ENCODE measurements at regions not wholly inside any gene's neighbourhood (a gene's known extent, or its start where the extent isn't known, plus 50 kb on each side); places are given as distances from the start of the nearest gene placed in this dataset.

DNA sequence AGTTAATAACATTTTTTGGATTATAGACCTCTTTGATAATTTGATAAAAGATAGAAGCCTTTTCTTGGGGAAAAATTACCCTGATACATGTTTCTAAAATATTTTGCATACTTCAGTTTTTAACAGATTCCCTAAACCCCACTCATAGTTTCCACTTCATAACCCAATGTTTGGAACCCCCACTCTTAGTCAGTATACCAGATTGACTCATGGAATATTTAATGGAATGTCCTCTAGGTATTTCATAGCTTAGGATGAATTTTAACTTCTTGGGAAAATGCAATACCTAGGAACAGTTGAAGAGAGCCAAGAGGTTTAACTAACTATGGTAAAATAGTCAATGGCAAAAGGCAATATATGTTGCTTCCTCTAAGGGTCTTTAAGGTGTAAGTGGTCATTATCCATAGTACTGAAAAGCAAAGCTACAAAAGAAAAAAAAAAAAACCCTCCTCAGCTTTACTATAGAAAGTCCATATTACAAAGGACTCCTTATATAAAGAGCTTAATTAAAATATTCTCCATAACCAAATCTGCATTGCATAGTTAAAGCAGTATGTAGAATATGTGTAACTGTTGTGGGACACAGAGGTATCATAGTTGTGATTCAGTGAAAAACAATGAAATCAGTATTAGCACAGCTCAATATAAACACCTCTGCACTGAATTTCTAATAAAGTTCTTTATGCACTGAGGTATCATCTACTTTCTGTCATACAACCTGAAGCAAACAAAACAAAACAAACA, 159.9 kb downstream of the PCDH7 start:
- no peak for DNase-seq

DNA sequence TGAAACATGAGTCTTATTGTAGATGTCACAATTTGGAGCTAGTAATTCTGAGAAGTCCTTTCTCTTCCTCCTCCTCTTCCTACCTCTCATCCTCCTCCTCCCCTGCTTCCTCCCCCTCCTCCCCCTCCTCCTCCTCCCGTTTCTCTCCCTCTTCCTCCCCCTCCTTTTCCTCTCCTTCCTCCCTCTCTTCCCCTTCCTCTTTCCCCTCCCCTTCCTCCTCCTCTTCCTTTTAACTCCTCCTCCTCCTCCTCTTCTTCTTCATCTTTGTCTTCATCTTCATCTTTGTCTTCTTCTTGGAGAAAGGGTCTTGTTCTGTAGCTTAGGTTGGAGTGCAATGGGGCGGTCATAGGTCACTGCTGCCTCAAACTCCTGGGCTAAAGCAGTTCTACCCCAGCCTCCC, 161.8 kb downstream of the PCDH7 start:
- no peak for DNase-seq

DNA sequence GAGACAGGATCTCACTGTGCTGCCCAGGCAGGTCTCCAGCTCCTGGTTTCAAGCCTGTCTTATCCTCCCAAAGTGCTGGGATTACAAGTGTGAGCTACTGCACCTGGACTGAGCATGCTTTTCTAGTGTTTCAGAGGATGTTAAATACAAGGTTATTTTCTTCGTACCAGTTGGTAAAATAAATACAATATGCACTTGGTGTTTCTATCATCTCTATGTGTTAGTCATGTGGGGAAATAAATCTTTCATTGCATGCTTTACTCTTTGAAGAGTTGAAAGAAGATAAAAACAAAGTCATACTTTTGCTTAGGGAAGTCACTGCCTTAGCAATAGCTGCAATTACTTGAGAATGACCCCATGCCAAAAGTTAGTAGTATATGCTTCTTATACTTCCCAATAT, 162.3 kb downstream of the PCDH7 start:
- DNase-seq, result no peak

DNA sequence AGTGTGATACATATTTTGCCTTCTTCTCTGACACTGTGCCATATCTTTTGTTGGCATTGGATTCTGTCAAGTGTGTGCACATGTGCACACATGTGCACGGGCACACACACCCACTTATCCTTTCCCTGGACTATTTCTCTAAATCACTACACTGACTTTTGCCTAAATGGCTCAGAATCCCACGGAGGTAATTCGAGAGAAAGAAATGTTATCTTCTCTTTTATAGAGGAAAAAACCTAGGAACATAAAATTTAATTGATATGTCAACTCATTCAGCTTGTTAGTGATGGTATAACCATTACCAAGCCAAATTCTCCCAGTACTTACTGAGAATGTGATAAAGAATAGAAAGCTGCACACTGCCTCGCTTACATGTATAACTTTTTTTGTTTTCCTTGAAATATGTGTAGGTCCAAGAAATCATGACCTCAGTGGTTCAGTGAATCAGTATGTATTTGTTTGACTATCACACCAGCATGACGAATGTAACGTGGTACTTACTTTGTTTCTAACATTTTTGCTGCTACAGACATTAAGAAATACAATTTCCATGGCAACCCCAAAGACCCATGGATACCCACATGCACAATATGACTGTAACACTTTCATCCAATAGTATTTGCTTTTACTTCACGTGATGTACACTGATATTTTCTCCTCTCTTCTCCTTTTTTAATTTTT, 163.0 kb downstream of the PCDH7 start:
- DNase-seq, result no peak

DNA sequence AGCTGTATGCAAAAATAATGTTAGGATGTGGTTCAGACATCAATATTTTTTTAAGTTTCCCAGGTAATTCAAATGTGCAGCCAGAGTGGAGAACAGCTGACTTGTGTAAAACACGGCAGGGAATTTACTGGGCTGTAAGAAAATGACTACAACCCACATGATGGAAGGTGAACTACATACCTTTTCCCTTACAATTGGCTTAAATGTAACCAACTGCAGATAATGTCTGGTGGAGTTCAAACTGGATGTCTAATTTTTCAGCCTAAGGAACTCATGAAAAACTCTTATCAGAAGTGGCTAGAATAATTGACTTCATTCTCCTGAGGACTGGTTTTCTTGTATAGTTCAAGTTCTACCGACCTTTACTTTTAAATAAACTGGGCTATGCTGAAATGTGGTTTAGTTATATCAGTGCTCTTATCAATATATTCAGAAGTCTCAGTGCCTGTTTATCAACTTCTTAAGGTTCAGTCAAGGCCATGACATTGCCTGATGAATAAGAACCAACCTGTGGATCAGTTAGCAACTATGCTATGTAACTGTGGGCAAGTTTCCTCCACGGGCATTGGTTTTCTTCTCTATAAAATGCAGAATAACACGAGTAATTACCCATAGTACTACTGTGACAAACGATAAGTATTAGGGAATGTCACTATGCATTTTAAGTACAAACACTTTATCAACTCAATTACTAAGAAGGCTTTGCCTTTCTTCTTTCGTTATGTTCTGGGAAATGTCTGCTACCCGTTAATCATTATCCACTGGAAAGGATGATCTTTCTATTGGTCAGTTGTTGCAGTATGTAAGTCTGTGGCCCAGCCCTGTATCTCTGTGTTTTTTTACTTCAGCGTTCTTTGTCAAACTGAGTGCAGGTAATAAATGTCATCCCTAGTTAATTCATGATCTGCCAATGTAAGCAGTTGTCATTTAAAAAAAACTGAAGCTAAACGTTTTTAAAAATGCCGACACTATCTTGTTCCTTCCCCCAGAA, 181.6 kb downstream of the PCDH7 start:
- no peak for DNase-seq

DNA sequence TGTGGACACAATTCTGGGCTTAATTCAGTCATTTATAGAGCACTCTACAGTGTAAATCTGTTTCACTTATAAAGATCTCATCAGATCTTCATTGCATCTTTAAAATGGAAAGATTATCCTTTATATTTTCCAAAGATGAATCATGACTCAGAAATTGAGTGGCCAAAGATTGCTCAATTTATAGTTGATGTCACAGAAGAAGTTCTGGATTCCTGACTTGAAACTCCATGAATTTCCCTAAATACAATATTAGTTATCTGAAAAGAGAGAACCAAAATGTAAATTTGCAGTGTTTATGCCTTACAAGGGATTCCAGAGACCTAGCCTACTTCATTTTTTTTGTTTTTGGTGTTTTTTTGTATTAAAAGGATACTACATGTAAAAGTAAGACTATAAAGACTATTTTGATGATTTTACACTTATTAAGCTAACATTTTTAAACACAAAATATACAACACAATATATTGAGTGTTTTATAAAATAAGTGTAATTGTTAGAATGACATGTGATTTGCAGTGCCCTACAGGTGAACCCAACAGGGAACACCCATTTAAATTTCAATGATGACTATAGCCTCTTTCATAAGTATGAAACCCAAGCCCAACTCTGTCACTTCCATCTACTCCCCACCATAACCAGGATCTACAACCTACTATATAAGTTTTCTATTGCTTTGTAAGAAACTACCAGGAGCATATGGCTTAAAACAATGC, 183.5 kb downstream of the PCDH7 start:
- no peak for DNase-seq

DNA sequence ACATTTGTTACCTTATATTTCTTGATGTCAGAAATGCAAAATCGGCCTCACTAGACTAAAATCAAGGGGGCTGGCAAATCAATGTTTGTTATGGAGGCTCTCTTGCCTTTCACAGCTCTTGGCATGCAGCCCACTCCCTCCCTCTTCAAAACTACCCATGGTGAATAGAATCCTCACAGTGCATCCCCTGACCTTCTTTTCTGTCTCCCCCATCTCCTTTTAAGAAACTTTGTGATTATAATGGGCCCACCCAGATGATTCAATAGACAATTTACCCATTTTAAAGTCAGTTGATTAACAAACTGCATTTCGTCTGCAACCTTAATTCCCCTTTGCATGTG, 184.0 kb downstream of the PCDH7 start:
- no peak for DNase-seq

DNA sequence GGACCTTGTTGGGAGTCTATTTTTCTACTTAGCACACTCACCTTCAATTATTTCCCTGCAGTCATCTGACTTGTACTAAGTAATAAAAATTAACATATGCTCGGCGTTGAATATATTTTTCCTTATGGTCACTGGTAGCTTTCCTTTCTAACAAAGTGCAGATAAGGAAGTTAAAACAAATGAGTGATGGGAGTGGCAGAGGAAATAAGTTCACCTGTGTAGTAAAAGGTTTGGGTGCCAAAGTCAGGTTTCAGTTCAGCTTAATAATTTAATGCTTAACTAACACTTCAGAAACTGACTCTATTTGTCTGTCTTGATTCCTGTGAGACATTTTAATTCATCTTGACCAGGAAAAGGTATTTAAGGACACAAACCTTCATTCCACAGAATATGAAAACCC, 184.4 kb downstream of the PCDH7 start:
- DNase-seq, result no peak

DNA sequence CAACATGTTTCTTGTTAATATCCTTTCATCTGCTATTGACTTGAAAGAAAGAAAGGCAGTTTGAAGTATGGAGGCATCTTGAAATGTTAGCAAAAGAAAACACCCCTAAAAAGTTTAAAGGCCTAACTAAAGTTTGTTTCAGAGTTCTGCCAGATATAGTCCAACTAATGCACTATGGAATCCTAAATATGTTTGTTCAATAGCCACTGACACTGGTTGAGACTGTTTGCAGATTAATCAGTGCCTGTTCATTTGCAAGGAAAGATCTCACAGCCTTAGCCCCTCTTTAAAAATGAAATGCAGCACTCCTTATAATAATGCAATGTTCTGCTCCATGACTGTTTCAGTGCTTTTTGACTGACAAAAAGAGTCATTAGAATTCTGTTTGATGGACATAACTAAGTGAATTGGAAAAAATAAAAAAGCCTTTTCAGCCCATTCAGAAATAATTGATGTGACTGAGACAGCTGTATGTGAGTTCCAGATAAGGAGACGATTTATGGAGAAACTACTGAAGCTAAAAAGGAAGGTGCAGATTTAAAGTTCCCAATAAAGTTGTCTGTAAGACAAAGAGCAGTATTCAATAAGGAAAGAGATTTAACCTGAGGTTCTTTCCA, 192.0 kb downstream of the PCDH7 start:
- DNase-seq, result no peak

DNA sequence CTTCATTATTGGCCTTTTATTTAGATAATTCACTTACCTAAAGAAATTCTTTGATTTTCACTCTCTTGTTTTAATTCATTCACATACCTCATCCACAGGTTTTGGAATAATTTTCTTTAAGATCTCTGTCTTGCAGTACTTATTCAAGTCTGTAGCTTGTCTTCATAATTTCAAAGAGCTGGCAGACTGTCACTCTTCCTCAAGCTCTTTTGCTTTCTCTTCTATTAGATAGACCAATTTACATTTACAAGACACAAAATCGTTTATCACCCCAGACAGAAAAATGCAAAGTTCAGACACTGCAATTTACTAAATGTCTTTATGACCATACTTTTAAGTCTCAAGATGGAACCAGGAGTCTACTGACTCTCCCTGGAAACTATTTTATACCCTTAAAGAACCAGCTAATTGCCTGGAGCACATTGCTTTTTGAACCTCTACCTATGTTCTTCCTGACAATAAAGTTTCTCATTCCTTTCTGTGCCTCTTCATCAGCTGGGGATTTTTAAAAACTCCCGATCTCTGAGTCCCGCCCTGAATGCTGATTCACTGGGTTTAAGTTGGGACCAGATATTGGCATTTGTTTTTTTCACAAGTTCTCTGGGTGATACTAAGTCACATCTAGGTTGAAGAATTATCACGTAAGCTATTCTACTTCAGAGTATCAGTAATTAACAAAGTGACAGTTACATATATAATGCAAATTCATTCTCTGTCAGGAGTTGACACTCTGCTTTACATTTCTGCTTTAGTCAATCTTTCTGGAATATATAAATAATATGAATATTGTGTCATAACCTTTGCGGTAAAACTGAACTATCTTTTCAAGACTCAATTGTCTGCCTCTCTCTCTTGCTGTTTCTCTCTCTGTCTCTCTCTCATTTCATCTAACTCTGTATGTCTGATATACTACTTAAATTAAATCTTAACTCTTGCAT, 196.4 kb downstream of the PCDH7 start:
- DNase-seq, result no peak

DNA sequence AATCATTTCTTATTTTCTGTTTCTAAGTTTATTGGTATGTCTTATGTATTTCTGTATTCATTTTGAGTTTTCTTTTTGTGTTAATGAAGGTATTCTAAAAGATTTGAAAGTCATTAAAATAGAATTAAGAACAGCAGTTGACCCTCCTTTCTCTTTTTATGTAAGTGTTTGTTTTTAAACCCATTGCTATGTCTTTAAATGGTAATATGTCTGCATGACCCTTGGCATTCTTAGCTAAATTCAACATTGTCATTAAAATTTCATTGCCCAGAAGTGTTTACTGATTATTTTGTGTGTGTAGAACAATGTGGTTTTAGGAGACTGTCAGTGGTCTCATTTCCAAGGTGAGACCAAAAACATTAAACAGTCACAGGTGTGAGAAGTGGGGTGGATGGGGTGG, 197.8 kb downstream of the PCDH7 start:
- no peak for DNase-seq

DNA sequence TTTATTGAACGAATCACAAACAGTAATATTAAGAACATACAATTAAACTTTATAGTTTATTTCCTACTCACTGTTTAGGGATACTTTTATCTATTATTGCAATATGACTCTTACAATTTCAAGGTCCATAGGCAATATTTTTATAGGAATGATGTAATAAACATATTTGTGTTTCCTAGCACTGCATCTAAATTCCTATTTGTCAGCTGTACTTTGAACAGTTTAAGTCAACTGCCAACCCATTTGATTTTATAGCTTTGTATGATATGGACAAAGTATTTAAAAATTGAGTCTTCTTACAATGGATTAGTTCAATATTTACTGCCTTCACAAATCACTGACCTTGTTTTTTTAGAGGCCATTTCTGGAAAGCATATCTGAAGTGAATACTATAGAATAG, 199.3 kb downstream of the PCDH7 start:
- DNase-seq, result no peak

DNA sequence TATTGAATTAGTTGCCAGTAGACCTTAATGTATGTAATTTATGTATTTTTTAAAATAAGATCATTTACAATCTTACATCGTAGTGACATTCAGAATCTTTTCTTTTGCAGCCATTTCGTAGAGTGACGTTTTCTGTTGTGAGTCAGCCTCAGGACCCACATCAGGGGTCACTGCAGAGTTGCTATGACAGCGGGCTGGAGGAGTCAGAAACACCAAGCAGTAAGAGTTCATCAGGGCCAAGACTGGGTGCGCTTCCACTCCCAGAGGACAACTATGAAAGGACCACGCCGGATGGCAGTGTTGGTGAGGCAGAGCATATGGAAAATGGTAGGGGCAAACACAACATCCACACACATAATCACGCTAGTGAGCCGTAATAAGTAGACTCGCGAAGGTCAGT, 199.9 kb downstream of the PCDH7 start:
- DNase-seq, result no peak

DNA sequence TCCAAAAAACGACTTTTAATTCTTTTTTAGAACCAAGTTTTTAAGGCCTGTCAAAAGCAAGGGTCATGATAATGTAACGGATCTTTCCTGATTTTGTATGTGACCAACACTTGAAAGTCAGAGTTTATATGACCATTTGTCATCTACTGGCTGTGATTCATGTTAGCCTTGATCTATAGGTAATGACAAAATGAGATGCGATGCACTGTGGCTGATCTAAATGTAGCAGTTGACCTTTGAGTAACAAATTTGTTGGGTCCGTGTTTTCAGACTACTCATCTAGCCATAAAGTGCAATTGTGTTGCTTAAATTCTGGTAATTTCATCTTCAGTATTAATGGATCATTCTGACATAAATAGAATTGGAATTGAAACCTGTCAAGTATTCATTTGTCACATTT, 202.5 kb downstream of the PCDH7 start:
- DNase-seq, result no peak

DNA sequence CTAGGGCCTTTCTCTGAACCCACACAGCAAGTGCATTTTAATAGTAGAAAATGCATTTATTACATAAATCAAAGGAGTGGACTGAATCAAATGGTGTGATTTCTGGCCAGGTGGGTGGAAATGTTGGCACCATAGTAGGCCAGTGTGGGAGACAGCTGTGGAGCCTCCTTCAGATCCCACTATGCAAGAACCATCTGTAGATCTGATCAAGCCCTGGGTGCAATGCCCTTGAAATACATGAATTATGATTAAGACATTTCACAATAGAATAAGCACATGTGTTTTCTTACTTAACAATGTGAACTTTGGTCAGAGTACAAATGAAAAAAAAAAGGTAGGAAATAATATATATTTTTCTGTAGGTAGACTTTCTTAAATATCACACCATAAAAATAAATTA, 204.3 kb downstream of the PCDH7 start:
- DNase-seq, result no peak

DNA sequence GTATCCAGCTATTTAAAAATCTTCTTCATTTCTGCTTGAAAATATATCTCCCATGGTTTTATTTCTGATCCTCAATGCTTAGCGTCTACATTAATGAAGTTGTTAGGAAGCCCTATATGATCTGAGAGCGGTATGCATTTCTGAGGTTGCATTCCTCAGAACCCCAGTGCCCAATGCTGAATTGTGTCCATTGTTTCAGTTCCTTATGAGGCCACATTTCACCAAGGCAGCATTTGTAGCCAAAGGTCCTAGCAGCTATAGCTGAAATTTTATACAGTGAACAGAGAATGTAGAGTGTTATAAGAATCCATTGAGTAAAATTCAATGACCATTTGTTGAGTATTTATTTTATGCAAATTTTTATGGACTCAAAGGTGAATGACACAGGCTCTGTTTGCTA, 209.5 kb downstream of the PCDH7 start:
- DNase-seq, result no peak

DNA sequence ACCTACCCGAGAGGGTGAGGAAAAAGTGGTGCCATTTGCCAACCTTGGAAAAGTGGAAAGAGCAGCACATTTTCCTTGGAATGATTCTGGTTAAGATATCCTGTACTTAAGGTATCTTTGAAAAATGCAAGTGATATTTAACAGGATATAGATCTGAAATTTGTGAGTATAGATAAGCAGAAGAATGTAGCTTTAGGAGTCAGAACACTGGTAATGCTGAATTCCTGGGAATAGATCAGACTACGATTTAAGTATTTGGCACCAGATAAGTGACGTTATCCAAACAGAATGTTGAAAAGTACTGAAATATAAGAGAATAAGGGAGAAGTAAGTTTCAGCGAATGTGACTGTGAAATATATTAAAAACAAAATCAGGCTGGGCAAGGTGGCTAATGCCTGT, 210.1 kb downstream of the PCDH7 start:
- no peak for DNase-seq

DNA sequence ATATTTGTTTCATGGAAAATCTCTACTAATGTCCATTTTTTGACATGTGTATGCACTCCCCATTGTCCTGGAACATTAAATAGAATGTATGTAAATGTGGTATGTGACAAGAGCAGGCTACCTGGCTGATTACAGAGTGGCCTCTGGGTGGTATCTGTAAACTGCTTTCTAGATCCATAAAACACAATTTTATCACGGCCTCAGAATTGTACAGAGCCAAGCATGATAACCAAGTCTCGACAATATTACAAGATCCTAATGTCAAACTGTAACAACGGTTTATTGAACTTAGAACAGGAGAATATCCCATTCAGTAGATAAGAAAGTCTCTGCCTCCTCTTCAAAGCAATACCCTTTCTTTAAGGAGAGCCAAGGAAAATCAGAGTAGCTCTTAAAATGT, 212.4 kb downstream of the PCDH7 start:
- no peak for DNase-seq

DNA sequence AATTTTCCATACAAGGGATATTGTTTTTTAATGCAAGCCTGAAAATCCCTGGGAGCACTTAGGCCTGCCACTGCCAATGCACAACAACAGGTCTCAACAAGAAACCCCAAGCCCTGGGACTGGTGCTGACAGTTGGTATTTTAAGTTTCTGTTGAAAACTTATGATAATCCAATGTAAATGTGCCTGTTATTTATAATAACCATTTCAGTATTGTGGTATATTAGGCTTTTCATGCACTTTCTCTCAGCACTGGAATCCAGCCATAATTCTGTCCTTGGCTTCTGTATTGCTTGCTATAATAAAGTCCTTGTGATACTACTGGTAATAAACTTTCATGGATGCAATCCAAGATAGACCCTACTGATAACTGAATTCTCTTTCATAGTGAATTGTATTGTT, 218.9 kb downstream of the PCDH7 start:
- DNase-seq, result no peak

DNA sequence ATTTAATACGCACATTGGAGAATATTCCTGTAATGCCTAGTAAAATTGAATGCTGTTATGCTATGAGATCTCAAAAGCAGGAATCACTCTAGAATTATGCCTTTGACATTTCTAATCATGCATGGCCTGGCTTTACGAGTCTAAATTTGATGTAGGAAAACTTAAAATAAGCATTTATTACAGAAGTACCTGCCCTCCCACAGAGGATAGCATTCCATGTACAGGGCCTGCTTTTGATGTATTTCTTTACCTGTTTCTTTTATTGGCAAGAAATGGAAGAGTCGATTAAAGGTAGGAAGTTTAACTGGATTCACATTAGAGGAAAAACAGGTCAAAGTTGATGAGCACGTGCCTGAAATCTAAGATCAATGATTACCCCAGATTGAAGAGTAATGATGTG, 219.5 kb downstream of the PCDH7 start:
- DNase-seq, result no peak

DNA sequence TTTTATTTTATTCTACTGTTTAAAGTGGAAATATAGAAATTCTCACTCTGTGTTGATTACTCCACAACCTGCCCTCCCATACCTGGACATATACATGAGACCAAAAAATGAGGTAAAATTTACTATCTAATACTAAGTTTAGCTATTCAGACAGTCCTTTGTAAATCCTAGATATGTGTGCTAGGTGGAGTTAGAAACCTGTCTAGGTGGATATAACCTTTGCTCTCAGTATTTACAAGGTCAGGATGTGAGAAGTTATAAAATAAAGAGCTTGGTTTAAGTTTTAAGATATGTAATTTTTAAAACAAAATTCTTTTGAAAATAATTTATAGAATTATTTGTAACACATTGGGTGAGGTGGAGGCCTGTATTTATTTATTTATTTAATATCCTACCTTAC, 221.5 kb downstream of the PCDH7 start:
- DNase-seq, result no peak

DNA sequence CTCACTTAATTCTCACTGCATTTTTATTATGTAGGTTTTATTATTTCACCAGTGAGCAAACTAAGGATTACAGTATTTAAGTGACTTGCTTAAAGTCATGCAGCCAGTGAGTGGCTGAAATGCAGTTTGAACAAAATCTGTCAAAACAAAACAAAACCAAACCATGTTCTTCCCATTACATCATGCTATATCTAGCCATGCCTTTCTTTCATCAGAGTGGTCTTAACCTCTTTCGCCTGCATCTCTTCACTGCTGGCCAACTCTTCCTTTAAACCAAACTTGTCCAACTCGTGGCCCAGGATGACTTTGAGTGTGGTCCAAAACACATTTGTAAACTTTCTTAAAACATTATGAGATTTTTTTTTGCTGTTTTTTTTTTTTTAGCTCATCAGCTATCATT, 223.2 kb downstream of the PCDH7 start:
- no peak for DNase-seq
